ENCODE measurements at regions not wholly inside any gene's neighbourhood (a gene's known extent, or its start where the extent isn't known, plus 50 kb on each side); places are given as distances from the start of the nearest gene placed in this dataset.

- no peak overlapping the region for H3K56ac ChIP-seq (ENCODE audit: extremely low read depth, insufficient read depth, low read length)
These were observed 1141.5 kb downstream of the PCDH18 start for GRCh38 chr4:136390824-136391223.

More at GRCh38 chr4:136390824-136391223, 1141.5 kb downstream of the PCDH18 start:
- H3K4me3 ChIP-seq (ENCODE audit: insufficient read depth, low read depth, low read length): no peak overlapping the region
- no peak overlapping the region for H2AK9ac ChIP-seq (replicated peaks; ENCODE audit: low read depth, low read length, poor library complexity)
- H3K9me1 ChIP-seq (ENCODE audit: insufficient read depth, low read length): no peaks in the 10 kb centered on the region
- H4K20me1 ChIP-seq (ENCODE audit: insufficient read depth, low read length): no peaks in the 10 kb centered on the region
- no peaks in the 10 kb centered on the region for H3K79me1 ChIP-seq (ENCODE audit: low read depth in 1 of 2, low read length in 2 of 2)
- BruUV-seq (replicated peaks): no TSS peak
- H2BK15ac ChIP-seq (ENCODE audit: low read depth, low read length): no peak overlapping the region
- in situ Hi-C loops (cut with MboI; ENCODE audit: low sequenced_read_pairs) (no loop called here), intact Hi-C loops (cut with micrococcal nuclease) (no loop called here), dilution Hi-C loops (cut with HindIII; ENCODE audit: low sequenced_read_pairs, unreplicated experiment) (no loop called here)
- H2BK5ac ChIP-seq (ENCODE audit: low read depth, low read length, poor library complexity, severe bottlenecking): no peak overlapping the region
- no peaks in the 10 kb centered on the region for H3K27me3 ChIP-seq (ENCODE audit: control insufficient read depth, insufficient read depth, low read length)
- H2BK20ac ChIP-seq (ENCODE audit: low read depth, low read length): no peak overlapping the region
- ATAC-seq (ENCODE audit: low read depth) (no peak), DNase-seq (no peak)
- no peak overlapping the region for H3K23ac ChIP-seq (ENCODE audit: low read depth, low read length)
- ChIA-PET POLR2A (ENCODE audit: unreplicated experiment) (no interaction called here), CTCF (no interaction called here)
- H2BK120ac ChIP-seq (ENCODE audit: low read depth, low read length): no peak overlapping the region
- H3K4me2 ChIP-seq (ENCODE audit: low read depth, low read length): no peak overlapping the region
- no peak overlapping the region for H2AK5ac ChIP-seq (ENCODE audit: low read depth, low read length)
- H3K9ac ChIP-seq (ENCODE audit: low read depth, low read length): no peak overlapping the region
- TF ChIP-seq USF2 (IDR thresholded peaks at IDR 0.05; ENCODE audit: low read depth, low read length): no peak
- no peak for TF ChIP-seq FOS (IDR thresholded peaks at IDR 0.05; ENCODE audit: low read depth, low read length)
- TF ChIP-seq MAFK (IDR thresholded peaks at IDR 0.05; ENCODE audit: low read depth, low read length): no peak
- no peak for TF ChIP-seq RCOR1 (IDR thresholded peaks at IDR 0.05; ENCODE audit: insufficient replicate concordance, low read length)
- TF ChIP-seq POLR2A (IDR thresholded peaks at IDR 0.05; ENCODE audit: low read depth, low read length): no peak
- no peak for TF ChIP-seq CEBPB (IDR thresholded peaks at IDR 0.05; ENCODE audit: low read depth, low read length)
- TF ChIP-seq MAZ (IDR thresholded peaks at IDR 0.05; ENCODE audit: borderline replicate concordance, low read depth, low read length): no peak
- no peak for TF ChIP-seq ELK1 (IDR thresholded peaks at IDR 0.05; ENCODE audit: borderline replicate concordance, low read depth, low read length)
- TF ChIP-seq RFX5 (IDR thresholded peaks at IDR 0.05; ENCODE audit: low read depth, low read length): no peak
- no peak for TF ChIP-seq SMC3 (IDR thresholded peaks at IDR 0.05; ENCODE audit: low read depth, low read length)
- no peak for TF ChIP-seq BHLHE40 (IDR thresholded peaks at IDR 0.05; ENCODE audit: low read depth, low read length)
- H4K8ac ChIP-seq (ENCODE audit: low read depth in 2 of 2, low read length in 2 of 2): no peak overlapping the region
- H3K27ac ChIP-seq (ENCODE audit: insufficient read depth, low read length): no peak overlapping the region
- no peak overlapping the region for H3K14ac ChIP-seq (replicated peaks; ENCODE audit: low read depth, low read length)
- no peaks in the 10 kb centered on the region for H3K4me1 ChIP-seq (ENCODE audit: control insufficient read depth, insufficient read depth, low read length)
- no peak overlapping the region for H3K18ac ChIP-seq (ENCODE audit: low read depth, low read length)
- H2AFZ ChIP-seq (replicated peaks; ENCODE audit: low read length, poor library complexity): no peak overlapping the region
- H4K5ac ChIP-seq (ENCODE audit: low read depth, low read length): no peak overlapping the region
- no peaks in the 10 kb centered on the region for H3K9me3 ChIP-seq (ENCODE audit: control insufficient read depth, insufficient read depth, low read length)
- H3K36me3 ChIP-seq (ENCODE audit: control insufficient read depth, insufficient read depth, low read length): no peaks in the 10 kb centered on the region
- no CpG with 5 or more reads among the region's 1 CpG for WGBS, 2 experiments (ENCODE audit: extremely low coverage in 2 of 2, insufficient read length in 1 of 2)
- no peak overlapping the region for H4K91ac ChIP-seq (ENCODE audit: insufficient read depth, low read depth, low read length)
- no peak overlapping the region for H3K4ac ChIP-seq (ENCODE audit: low read depth, low read length)

Data from IMR-90 (cell line).